Stimulated activated CD4-positive, alpha-beta T cell treated with anti-CD3 and anti-CD28 coated beads, TNF-alpha, amount 100 ng/mL, for 4 hours (primary cell): ENCODE measurements at regions not wholly inside any gene's neighbourhood (a gene's known extent, or its start where the extent isn't known, plus 50 kb on each side); places are given as distances from the start of the nearest gene placed in this dataset.

Experiments
- DNase-seq, 3 experiments: peaks; one replicate each; pipeline ENCODE4 v3.0.0-alpha.2; 2020; ENCODE audit warnings: low read depth in 3 of 3

- no peak for DNase-seq
These were observed 53.4 kb downstream of the FOXB1 start for GRCh38 chr15:60057554-60057953.

- DNase-seq, result no peak
These were observed 55.1 kb downstream of the FOXB1 start for GRCh38 chr15:60059186-60059585.

GRCh38 chr15:60061758-60062157 lies 57.6 kb downstream of the FOXB1 start:
- no peak for DNase-seq

- DNase-seq, result no peak
These were observed 58.7 kb downstream of the FOXB1 start for GRCh38 chr15:60062826-60063225.

- no peak for DNase-seq
These were observed 61.8 kb downstream of the FOXB1 start for GRCh38 chr15:60065951-60066350.

GRCh38 chr15:60070838-60071493 lies 66.9 kb downstream of the FOXB1 start:
- no peak for DNase-seq

GRCh38 chr15:60072826-60073465 lies 68.8 kb downstream of the FOXB1 start:
- DNase-seq, result no peak

GRCh38 chr15:60073466-60073840 lies 69.3 kb downstream of the FOXB1 start:
- no peak for DNase-seq

GRCh38 chr15:60074181-60074885 lies 70.2 kb downstream of the FOXB1 start:
- no peak for DNase-seq

GRCh38 chr15:60076045-60076444 lies 71.9 kb downstream of the FOXB1 start:
- no peak for DNase-seq

GRCh38 chr15:60076582-60077276 lies 72.6 kb downstream of the FOXB1 start:
- no peak for DNase-seq

- DNase-seq, result no peak
These were observed 73.7 kb downstream of the FOXB1 start for GRCh38 chr15:60077581-60078359.

GRCh38 chr15:60079210-60079609 lies 75.1 kb downstream of the FOXB1 start:
- DNase-seq, result no peak

- no peak for DNase-seq
These were observed 77.9 kb downstream of the FOXB1 start for GRCh38 chr15:60081976-60082375.

- no peak for DNase-seq
These were observed 79.2 kb downstream of the FOXB1 start for GRCh38 chr15:60083318-60083717.

- no peak for DNase-seq
These were observed 82.7 kb downstream of the FOXB1 start for GRCh38 chr15:60086681-60087429.

GRCh38 chr15:60087561-60087960 lies 83.5 kb downstream of the FOXB1 start:
- no peak for DNase-seq

GRCh38 chr15:60090747-60091146 lies 86.6 kb downstream of the FOXB1 start:
- no peak for DNase-seq

- no peak for DNase-seq
These were observed 87.0 kb downstream of the FOXB1 start for GRCh38 chr15:60091157-60091556.

- no peak for DNase-seq
These were observed 87.8 kb downstream of the FOXB1 start for GRCh38 chr15:60091911-60092310.
